Calu3 (cell line): ENCODE measurements at regions not wholly inside any gene's neighbourhood (a gene's known extent, or its start where the extent isn't known, plus 50 kb on each side); places are given as distances from the start of the nearest gene placed in this dataset.

Experiments
- BruUV-seq: library from RNA; stranded (reverse); fragments of 400-500 nt; replicated peaks from 2 replicates; lab custom pipeline; 2021; lab: Mats Ljungman, UMichigan
- CTCF ChIA-PET: fragments of 300-600 bp; sonication (Branson Sonifier 250); formaldehyde crosslinking; loops from one replicate; lab custom pipeline; 2022; ENCODE audit warnings: antibody characterized with exemption; lab: Charles Lee
- DNase-seq: peaks from one replicate; pipeline ENCODE4 v3.0.0; 2022
- H3K27ac Mint-ChIP-seq: one replicate; pipeline ENCODE4 v1.8.0; 2022; ENCODE audit warnings: mixed read lengths; ENCODE audit not compliant: unreplicated experiment
- H3K27me3 Mint-ChIP-seq: one replicate; pipeline ENCODE4 v1.8.0; 2022; ENCODE audit warnings: mixed read lengths; ENCODE audit not compliant: unreplicated experiment
- H3K36me3 Mint-ChIP-seq: one replicate; pipeline ENCODE4 v1.8.0; 2022; ENCODE audit warnings: mild to moderate bottlenecking, moderate library complexity, mixed read lengths; ENCODE audit not compliant: insufficient read depth, unreplicated experiment
- H3K4me1 Mint-ChIP-seq: one replicate; pipeline ENCODE4 v1.8.0; 2022; ENCODE audit warnings: mild to moderate bottlenecking, low read depth, mixed read lengths; ENCODE audit not compliant: unreplicated experiment
- H3K4me3 Mint-ChIP-seq: one replicate; pipeline ENCODE4 v1.8.0; 2022; ENCODE audit warnings: mild to moderate bottlenecking, low read depth, moderate library complexity, mixed read lengths; ENCODE audit not compliant: unreplicated experiment
- H3K9me3 Mint-ChIP-seq: one replicate; pipeline ENCODE4 v1.8.0; 2022; ENCODE audit warnings: low read depth, mixed read lengths; ENCODE audit not compliant: unreplicated experiment
- intact Hi-C: fragments of 100-400 bp; cut with micrococcal nuclease; formaldehyde crosslinking; loops from one replicate; pipeline ENCODE4 v1.10.0; 2022; ENCODE audit not compliant: unreplicated experiment
- TF ChIP-seq, protein P1 (sequence below): fragments of 200-600 bp; IDR thresholded peaks from one replicate; pipeline ENCODE4 v1.8.0; 2022; ENCODE audit warnings: antibody characterized with exemption; ENCODE audit not compliant: unreplicated experiment

DNA sequence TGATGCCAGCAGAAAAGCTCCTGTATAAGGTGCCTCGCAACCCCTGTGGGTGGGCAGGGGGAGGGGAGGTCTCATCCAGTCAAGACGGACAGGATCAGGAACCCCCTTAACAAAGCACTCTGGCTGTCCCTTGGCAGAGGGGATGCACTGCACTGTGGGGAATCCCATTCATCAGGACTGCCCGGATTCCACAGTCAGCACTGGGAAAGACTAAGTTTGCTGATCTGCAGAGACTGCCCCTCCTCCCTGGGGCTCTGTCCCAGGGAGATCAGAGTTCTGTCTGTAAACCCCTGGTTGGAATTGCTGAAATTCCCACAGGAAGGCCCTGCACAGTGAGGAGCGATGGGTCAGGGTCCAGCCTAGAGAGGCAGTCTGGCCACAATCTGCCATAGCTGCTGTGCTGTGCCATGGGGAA lies 149.5 kb upstream of the RBBP8 start:
- intact Hi-C loops = loop anchor here (5.0 kb wide), 1 partner anchor 41 kb away; no protein-coding TSS in a partner anchor
- no peak for DNase-seq
- Mint-ChIP-seq H3K27ac (no peak overlapping the region), H3K4me3 (no peak overlapping the region), H3K4me1 (no peaks in the 10 kb centered on the region), H3K36me3 (no peaks in the 10 kb centered on the region), H3K9me3 (no peaks in the 10 kb centered on the region), H3K27me3 (no peaks in the 10 kb centered on the region)
- CTCF ChIA-PET = no interaction called here
- no TSS peak for BruUV-seq
- TF ChIP-seq, protein P1, sequence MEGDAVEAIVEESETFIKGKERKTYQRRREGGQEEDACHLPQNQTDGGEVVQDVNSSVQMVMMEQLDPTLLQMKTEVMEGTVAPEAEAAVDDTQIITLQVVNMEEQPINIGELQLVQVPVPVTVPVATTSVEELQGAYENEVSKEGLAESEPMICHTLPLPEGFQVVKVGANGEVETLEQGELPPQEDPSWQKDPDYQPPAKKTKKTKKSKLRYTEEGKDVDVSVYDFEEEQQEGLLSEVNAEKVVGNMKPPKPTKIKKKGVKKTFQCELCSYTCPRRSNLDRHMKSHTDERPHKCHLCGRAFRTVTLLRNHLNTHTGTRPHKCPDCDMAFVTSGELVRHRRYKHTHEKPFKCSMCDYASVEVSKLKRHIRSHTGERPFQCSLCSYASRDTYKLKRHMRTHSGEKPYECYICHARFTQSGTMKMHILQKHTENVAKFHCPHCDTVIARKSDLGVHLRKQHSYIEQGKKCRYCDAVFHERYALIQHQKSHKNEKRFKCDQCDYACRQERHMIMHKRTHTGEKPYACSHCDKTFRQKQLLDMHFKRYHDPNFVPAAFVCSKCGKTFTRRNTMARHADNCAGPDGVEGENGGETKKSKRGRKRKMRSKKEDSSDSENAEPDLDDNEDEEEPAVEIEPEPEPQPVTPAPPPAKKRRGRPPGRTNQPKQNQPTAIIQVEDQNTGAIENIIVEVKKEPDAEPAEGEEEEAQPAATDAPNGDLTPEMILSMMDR = no peak

DNA sequence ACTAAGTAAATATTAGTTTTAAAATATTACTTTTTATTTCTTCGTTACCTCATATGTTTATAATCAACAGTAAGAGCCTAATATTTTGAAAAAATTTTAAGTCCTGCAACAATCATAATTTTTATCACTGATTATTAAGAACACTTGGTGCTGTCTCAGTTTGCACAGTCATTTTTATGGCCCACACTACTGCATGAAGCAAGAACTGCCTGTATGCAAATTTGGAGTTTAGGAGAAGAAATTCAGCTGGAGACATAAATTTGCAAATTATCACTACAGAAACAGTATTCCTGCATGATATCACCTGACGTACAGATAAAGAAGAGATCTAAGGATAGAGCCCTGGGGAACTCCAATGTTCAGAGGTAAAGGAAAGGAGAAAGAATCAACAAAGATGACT lies 144.1 kb upstream of the RBBP8 start:
- Mint-ChIP-seq H3K4me3 (no peak overlapping the region), H3K27ac (no peak overlapping the region), H3K9me3 (no peaks in the 10 kb centered on the region), H3K27me3 (no peaks in the 10 kb centered on the region), H3K4me1 (peaks cover 11% of the 10 kb centered on the region), H3K36me3 (no peaks in the 10 kb centered on the region)
- no TSS peak for BruUV-seq
- CTCF ChIA-PET = no interaction called here
- intact Hi-C loops = no loop called here
- DNase-seq = no peak
- TF ChIP-seq, protein P1 = no peak

DNA sequence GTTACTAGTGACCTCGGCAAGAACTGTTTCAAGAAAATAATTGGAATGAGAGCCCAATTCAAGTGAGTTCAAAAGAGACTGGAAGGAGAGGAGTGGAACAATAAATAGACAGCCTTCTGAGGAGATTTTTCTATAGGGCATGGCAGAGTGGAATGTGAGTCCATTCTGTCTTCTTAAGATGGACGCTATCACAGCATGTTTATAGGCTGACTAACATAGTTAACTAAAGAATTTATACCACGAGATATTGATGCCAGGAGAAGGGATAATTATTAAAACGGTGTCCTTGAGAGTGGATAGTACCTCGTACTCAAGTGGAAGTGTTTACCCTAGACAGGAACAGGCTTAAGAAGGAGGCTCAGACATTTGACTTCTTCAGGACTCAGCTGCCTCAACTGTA lies 143.5 kb upstream of the RBBP8 start:
- Mint-ChIP-seq H3K4me1 (peaks cover 11% of the 10 kb centered on the region), H3K27me3 (no peaks in the 10 kb centered on the region), H3K4me3 (no peak overlapping the region), H3K9me3 (no peaks in the 10 kb centered on the region), H3K27ac (no peak overlapping the region), H3K36me3 (no peaks in the 10 kb centered on the region)
- intact Hi-C loops = no loop called here
- CTCF ChIA-PET = no interaction called here
- DNase-seq = no peak
- TF ChIP-seq, protein P1 = no peak
- BruUV-seq = no TSS peak

DNA sequence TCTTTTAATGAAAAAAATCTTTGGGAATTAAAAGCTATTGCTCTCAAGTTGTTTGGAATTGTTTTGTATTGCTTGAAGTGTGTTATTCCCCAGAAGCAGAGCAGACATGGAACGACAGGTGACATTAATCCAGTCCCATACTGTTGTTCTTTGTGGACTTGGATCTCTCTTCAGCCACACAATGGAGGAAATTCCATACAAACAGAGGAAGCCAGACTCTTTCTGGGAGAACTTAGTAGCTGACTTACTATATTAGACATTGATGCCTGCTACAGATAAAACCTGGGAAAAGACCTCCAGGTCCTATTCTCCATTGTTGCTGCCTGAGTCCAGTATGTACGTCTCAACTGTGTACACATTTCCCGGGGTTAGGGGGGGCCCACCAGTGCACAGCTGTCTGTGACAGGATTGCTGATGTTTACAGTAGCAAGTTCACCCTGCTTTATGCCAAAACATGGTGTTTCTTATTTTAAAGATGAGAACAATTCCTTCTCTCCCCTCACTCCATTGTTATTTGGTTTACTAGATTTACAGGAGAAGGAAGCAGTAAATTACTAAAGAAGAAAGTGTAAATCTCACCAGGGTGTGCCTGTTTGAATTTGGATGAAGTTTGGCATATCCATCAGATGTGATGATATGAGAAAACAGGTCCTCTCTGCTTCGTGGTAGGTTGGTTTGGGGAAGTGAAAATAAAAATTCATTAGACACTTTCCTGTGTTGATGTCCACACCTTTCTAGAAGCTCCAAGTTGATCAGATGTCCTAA lies 142.4 kb upstream of the RBBP8 start:
- Mint-ChIP-seq H3K4me1 (peaks cover 12% of the 10 kb centered on the region), H3K27ac (no peak overlapping the region), H3K9me3 (no peaks in the 10 kb centered on the region), H3K27me3 (no peaks in the 10 kb centered on the region), H3K36me3 (no peaks in the 10 kb centered on the region), H3K4me3 (no peak overlapping the region)
- TF ChIP-seq, protein P1 = no peak
- intact Hi-C loops = loop anchor here (5.0 to 10.0 kb wide), 2 partner anchors 63 to 876 kb away; no protein-coding TSS in a partner anchor
- BruUV-seq = no TSS peak
- no peak for DNase-seq
- CTCF ChIA-PET = no interaction called here
